ENCODE measurements at regions not wholly inside any gene's neighbourhood (a gene's known extent, or its start where the extent isn't known, plus 50 kb on each side); places are given as distances from the start of the nearest gene placed in this dataset.

DNA sequence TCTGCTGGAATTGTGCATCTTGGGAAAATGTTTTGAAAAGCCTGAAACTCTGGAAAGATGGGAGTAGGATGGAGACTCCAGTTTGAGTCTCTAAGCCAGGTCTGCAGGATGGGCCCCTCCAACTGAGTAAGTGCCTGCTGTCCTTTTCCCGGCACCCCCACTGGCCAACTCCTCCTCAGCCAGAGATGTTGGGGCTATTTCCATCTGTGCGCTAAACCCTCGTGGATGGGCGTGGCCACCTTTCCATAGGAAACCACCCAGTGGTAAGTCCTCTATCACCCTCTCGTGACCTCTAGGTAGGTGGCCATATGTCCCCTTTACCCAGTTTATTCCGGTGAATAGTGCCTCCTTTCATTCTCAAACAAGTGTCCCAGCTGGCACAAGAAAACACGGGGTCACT is 250.9 kb downstream of the TOMM20 start:
- ATAC-seq (ENCODE audit: low FRiP score) = no peak
- DNase-seq (ENCODE audit: low spot score) = no peak
- TF ChIP-seq, protein P1, sequence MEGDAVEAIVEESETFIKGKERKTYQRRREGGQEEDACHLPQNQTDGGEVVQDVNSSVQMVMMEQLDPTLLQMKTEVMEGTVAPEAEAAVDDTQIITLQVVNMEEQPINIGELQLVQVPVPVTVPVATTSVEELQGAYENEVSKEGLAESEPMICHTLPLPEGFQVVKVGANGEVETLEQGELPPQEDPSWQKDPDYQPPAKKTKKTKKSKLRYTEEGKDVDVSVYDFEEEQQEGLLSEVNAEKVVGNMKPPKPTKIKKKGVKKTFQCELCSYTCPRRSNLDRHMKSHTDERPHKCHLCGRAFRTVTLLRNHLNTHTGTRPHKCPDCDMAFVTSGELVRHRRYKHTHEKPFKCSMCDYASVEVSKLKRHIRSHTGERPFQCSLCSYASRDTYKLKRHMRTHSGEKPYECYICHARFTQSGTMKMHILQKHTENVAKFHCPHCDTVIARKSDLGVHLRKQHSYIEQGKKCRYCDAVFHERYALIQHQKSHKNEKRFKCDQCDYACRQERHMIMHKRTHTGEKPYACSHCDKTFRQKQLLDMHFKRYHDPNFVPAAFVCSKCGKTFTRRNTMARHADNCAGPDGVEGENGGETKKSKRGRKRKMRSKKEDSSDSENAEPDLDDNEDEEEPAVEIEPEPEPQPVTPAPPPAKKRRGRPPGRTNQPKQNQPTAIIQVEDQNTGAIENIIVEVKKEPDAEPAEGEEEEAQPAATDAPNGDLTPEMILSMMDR (IDR thresholded peaks at IDR 0.05) = no peak

DNA sequence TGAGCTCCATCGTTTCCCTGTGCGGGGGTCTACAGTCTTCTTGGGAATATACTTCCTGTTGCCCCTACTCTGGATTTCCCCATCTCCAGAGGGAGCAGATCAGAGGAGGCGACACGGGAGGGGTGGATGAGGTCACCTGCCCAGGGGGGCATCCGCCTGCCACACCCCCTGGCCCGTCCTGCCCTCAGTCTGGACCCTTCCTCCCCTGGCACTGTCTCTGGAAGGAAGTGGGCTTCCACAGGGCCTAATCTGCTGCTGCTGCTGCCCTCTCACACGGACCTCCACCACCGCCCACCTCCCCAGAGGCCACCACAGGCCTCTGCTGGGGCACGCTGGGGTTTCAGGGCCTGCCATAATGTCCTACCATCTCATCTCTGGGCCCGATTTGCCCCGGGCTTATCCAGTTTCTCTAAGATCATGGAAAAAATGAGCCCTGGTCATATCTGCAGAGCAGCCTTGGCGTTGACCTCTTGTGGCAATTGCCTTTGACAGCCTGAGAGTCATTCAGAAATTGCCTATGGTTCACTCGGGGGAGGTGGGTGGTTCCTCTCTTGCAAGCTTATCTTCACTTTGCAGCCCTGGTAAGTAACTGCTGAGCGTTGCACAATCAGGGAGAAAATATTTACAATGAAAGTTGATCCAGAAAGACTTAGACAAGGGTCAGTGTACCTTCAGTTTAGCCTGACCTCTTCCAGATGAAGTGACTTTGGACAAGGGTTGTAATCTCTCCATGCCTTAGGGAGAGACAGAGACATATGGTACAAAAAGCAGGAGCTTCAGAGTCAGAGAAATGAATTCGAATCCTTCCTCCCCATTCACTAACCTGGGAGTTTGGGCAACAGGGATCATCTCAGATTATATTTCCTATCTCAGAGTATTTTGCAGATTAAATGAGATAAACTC is 252.4 kb downstream of the TOMM20 start:
- ATAC-seq (ENCODE audit: low FRiP score) (peak; percentile 63), DNase-seq (ENCODE audit: low spot score) (no peak)
- TF ChIP-seq, protein P1 (IDR thresholded peaks at IDR 0.05) = no peak

DNA sequence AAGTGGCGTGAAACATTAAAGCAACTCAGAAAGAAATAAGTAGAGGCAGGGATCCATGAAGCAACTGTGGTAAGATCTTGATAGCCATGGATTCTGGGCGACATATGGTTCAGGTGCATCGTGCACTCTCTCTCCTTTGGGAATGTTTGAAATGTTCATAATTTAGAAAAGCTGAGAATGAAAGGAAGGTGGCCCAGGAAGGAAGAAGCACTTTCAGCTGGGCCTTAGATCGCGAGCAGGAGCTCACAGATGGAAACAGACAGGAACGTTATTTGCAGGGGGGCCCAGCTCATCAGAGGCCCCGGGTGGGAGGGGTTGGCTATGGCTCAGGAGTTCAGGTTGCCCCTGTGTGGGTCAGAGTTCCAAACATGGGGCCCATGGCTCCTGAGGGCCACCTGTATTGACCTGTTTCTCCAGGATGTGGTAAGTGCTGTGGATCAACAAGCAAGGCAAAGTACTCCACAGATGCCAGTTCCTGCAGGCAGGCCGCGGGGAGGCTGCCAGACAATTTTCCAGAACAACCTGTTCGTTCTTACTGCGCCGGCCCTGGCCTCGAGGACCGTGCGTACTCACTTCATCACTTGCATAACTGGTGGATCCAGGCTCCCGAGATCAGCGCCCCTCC is 253.2 kb downstream of the TOMM20 start:
- ATAC-seq (ENCODE audit: low FRiP score) = no peak

DNA sequence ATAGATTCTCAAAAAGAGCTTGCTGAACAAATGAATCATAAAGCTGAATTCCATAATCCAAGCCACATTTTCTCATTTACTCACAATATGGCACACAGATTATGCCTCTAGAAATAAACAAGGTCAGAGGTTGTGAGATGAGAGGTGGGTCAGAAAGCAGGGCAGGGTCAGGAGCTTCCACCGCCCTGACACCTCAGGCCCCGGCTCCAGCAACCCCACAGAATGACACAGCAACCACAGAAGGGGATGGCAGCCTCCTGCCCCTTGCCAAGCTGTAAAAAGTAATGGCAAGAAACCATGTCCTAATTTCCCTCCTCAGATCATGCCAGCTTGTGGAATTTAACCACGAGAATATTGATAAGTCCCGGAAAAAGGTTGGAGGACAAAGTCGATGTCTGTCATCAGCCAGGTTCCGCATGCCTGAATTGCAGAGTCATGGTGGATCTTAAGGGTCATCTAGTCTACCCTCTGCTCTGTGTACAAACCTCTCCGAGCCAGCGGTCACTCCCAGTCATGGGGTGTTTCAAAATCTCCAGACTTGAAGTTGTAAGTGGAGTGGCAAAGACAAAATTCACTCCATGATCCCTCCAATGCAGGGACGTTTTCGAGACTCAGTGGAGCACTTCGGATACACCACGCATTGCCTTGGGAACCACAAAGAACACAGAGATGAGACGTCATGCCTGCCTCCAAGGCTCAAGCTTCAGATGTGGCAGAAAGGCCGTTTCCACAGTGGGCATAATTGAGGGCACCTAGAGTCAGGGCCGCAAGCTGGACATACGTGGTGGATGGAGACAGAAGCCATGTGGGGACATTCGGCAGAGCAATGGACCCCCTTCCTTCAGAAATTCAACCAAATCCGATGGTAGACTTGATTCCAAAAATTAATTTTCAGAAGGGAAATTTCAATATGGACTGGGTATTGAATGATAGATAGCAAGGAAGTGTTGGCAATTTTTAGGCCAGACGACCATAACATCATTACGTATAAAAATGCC is 254.0 kb downstream of the TOMM20 start:
- DNase-seq (ENCODE audit: low spot score) = no peak
- TF ChIP-seq, protein P1 (IDR thresholded peaks at IDR 0.05) = no peak
- no peak for ATAC-seq (ENCODE audit: low FRiP score)

More for the DNA sequence above, 253.2 kb downstream of the TOMM20 start:
- TF ChIP-seq, protein P1 (IDR thresholded peaks at IDR 0.05) = no peak
- no peak for DNase-seq (ENCODE audit: low spot score)

DNA sequence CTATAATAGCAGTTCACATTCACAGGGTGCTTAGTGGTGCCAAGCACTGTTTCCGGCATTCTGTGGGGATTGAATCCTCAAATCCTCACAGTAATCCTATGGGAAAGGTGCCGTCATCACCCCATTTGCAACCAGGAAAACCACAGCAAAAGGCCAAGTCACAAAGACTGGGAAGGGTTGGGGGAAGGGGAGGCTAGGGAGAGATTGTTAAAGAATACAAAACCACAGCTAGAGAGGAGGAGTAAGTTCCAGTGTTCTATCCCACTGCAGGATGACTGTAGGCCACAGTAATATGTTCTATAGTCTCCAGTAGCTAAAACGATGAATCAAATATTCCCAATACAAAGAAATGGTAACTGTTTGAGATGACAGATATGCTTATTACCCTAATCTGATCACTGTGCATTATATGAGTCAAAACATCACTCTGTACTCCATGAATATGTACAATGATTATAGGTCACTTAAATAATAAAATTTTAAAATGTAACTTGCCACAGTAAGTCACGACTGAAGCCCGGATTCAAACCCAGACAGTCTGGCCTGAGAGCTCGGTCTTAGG is 256.8 kb downstream of the TOMM20 start:
- DNase-seq (ENCODE audit: low spot score) (no peak), ATAC-seq (ENCODE audit: low FRiP score) (no peak)
- TF ChIP-seq, protein P1 (IDR thresholded peaks at IDR 0.05) = no peak

DNA sequence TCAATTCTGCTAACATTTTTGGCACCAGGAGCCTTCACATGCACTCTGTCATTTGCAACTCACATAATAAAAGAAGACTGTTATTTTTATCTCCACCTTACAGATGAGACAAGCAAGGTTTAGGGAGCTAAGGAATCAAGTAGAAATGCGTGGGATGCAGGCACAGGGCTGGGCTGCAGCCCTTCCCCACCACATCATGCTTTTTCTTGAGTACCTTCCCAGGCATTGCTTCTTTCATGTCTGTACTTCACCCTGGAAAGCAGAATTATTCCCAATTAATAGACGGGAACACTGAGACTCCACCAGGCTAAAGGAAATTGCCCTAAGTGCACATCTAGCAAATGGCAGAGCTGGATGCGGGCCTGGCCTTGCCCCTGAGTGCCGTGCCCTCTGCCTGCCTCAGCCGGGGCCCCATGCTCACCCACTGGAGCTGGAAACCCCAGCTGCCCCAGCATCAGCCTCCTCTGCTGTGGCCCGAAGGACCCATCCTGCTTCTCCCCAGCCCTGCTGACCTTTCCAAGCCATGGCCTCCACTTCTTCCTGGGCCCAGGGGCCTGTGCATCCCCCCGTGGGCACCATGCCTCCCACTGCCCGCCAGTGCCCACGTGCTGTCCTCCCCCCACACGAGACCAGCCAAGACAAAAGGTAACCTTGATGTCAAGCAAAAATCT is 257.5 kb downstream of the TOMM20 start:
- DNase-seq (ENCODE audit: low spot score) (no peak), ATAC-seq (ENCODE audit: low FRiP score) (no peak)
- TF ChIP-seq, protein P1 (IDR thresholded peaks at IDR 0.05) = no peak
